Caki2 (cell line): ENCODE measurements at regions not wholly inside any gene's neighbourhood (a gene's known extent, or its start where the extent isn't known, plus 50 kb on each side); places are given as distances from the start of the nearest gene placed in this dataset.
"Not testable (repeated sequence)": the region's sequence is repeated elsewhere in the genome, so short reads cannot be mapped to it uniquely, and the experiment has no call there.

Source experiments
- DNase-seq: peaks from one replicate; pipeline ENCODE4 v3.0.0-alpha.2; 2015; ENCODE audit warnings: low read depth
- in situ Hi-C: cut with HindIII; loops from 2 replicates; pipeline ENCODE4 v1.10.0; 2016; ENCODE audit warnings: low sequenced_read_pairs, low pct_unique_long_range_greater_than_20kb, mixed read lengths

DNA sequence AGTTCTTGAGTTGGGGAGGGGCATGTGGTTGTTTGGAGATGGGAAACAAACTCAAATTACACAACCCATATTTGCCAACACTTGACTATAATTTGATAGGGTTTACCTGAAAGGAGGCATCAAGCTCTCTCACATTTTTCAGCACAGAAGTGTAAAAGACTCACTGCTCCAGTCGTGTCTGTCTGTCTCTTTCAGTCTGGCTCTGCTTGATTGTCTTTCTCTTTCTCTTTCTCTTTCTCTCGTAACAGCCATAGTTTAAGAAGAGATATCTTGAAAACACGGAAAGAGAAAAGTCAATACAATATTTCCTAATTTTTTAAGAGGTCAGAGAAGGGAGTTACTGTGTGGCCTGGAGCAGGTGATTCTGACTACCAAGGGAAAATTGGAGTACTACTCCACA lies 413.6 kb upstream of the CXorf51A start:
- no peak for DNase-seq
- in situ Hi-C loops: no loop called here

DNA sequence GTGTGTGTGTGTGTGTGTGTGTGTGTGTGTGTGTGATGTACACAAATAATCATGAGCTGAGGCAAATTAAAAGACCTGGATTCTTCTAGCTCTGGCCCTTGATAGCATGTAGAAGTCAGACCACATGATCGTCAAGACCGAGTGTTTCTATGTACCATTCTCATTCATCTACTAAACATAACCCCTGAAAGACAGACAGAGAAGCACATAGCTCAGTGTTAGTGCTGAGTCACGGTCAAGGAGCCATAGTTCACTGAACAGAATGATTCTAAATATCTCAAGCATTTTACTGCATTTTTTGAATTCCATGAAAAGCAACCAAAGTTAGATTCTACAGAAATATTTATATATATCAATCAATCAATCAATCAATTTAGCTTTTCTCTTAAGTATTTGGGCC lies 412.3 kb upstream of the CXorf51A start:
- peak; percentile 27 for DNase-seq
- in situ Hi-C loops: no loop called here

DNA sequence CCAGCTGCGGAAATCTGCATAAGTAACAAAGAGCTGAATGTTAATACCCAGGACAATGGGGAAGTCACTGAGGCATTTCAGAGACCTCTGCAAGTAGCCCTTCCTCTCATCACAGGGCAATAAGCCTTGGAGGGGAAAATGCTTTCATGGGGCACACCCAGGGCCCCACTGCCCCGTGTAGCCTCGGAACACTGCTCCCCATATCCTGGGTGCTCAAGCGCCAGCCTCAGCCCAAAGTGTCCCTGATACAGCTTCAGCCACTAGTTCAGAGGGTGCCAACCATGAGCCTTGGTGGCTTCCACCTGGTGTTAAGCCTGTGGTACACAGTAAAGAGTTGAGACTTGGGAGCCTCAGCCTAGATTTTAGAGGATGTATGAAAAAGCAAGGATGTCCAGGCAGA lies 402.8 kb upstream of the CXorf51A start:
- no peak for DNase-seq
- in situ Hi-C loops: no loop called here

DNA sequence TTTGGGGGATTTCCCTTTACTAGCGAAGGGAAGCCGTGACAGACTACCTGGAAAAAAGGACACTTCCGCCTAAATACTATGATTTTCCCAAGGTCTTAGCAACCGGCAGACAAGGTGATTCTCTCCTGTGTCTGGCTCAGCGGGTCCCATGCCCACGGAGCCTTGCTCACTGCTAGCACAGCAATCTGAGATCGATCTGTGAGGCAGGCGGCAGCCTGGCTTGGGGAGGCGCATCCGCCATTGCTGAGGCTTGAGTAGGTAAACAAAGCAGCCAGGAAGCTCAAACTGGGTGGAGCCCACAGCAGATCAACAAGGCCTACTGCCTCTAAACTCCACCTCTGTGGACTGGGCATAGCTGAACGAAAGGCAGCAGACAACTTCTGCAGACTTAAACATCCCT lies 385.9 kb upstream of the CXorf51A start:
- DNase-seq, in situ Hi-C loops: not testable (repeated sequence)

DNA sequence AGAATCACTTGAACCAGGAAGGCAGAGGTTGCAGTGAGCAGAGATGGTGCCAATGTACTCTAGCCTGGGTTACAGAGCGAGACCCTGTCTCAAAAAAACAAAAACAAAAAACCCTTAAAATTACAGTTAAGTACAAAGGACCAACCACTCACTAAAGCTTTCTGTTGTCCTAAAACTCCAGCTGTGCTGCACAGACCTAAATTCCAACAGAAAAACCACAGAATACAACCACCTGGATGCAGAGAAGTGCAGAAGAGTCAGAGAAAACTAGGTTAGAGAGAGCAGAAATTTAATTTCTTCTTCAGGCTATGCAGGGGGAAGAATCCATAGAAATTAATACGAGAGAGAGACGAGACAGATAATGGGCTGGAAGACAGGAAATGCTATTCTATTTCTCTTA lies 376.8 kb upstream of the CXorf51A start:
- DNase-seq: no peak
- in situ Hi-C loops: no loop called here

DNA sequence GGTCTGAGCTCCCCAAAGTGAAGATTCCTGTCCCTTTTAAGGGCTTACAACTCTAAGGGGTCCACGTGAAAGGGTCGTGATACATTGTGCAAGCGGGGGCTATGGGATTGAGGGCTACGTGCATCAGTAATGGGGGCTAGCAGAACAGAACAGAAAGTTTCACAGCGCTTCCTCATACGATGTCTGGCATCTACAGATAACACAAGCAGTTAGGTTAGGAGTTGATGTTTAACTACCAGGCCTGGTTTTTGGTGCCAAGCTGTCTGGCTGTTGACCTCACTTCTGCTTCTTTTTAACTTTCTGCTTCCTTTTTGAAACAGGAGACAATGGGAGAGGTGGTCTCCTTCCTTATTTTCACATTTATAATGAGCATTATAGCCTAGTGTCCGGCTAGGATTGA lies 368.6 kb upstream of the CXorf51A start:
- in situ Hi-C loops: no loop called here
- peak; percentile 26 for DNase-seq

DNA sequence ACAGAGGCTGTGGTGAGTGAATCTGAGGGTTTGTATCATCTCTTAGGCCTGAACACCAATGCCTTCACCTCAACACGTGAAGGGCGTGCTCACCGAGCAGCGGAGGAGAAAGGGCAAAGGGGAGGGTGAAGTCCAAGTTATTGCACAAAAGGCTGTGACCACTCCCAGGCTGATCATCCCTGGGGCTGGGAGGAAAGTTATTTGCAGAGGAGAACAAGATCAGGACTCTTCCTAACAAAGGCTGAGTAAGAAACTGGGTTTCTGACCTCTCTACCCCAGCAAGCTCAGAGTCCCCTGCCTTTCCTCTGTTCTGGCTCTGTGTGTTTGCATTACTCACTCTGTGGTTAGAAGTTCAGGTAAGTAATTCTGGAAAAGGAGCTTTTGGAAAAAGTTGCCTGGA lies 366.3 kb upstream of the CXorf51A start:
- DNase-seq: peak; percentile 10
- in situ Hi-C loops: no loop called here

DNA sequence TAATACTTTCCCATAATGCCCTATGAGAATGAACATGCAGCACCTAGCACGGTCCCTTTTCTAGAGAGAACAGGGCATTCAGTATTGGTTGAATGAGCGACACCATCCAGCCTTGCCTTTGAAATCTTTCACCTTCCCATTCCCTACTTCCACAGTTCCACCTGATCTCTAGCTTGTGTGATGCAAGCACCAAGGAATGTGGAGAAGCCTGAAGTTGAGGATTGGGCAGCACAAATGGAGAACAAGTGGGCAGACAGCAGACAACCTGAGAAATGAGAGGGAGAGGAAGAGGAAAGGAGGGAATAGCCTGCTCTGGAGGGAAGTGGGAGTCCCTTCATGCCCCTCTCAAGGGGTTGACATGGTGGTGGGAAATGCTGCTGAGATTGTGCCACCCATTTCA lies 365.1 kb upstream of the CXorf51A start:
- in situ Hi-C loops: no loop called here
- no peak for DNase-seq

DNA sequence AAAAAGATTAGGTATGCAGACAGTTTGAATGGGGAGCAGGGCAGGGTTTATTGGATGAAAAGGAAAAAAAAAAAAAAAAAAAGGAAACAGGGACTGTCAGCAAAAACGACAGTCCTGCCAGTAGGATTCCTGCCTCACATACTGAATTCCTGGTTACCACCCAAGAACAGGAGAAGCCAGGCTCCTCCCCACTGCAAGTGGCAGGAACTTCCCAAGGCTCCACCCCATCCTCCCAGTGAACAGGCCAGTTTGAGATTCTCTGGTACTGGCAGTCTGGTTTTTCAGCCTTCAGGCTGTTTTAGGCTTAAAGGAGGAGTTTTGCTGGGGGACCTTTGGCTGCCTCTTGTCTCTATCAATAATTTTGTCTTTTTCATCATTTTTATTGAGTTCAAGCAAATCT lies 360.0 kb upstream of the CXorf51A start:
- no peak for DNase-seq
- in situ Hi-C loops: no loop called here

DNA sequence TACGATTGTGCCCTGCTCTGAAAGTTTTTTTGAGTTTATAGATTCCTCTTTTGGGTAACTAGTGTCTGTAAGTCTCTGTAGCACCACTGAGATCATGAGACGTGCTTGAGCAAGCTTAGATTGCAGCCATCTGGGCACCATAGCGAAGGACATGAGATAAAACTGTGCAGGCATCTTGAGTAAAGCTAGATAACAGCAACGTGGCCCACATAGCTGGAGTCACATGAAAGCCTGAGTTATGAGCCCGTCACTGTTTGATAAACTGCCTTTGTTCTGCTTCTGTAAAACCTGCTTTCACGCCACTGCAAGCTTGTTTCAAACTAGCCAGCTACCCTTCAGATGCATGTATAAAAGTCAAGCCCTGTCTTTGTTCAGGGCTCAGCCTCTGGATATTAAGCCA lies 359.1 kb upstream of the CXorf51A start:
- no peak for DNase-seq
- in situ Hi-C loops: no loop called here

DNA sequence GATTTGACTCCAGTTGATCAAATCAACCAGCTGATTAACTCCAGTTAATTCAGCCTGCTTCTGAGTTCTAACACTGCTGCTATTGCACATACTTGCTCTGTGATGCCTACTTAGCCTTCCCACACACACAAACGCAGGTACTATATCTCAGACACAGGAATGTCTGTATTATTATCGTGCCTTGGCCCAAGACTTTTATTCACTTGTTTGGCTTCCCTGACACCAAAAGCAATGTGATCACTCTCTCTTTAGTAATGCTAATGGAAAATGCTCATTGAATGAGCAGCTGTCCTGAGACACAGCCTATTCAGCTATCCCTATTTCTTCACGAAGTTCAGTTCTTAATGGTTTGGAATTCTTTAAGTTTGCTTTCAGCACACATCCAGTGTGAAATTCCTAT lies 356.4 kb upstream of the CXorf51A start:
- DNase-seq: no peak

More for the DNA sequence above, 356.4 kb upstream of the CXorf51A start:
- in situ Hi-C loops: no loop called here
